Forelimb muscle (tissue), 1 donor: ENCODE measurements at regions not wholly inside any gene's neighbourhood (a gene's known extent, or its start where the extent isn't known, plus 50 kb on each side); places are given as distances from the start of the nearest gene placed in this dataset.

ENCODE experiments used
- DNase-seq: peaks from one replicate; pipeline ENCODE4 v3.0.0-alpha.2; 2013; ENCODE audit warnings: low read depth

- DNase-seq = no peak
Measured at GRCh38 chr5:143498821-143499220, 95.3 kb upstream of the NR3C1 start.

- no peak for DNase-seq
Measured at GRCh38 chr5:143497749-143498148, 94.3 kb upstream of the NR3C1 start.

DNA sequence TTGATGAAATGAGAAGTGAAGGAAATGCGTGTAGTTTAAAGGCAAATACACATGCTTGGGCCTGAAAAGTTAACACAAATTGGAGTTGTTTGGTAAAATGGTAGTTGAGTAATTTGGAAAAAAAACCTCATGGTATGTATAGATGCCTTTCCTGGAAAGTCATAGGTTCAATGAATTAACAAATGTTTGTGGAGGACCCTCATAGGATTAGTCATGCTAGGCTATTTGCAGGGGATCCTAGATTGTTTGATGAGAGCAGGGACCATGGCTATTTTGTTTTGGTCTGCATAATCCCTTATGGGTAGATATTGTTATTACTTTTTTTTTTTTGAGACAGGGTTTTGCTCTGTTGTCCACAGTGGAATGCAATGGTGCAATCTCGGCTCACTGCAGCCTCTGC, 93.5 kb upstream of the NR3C1 start:
- DNase-seq = no peak

GRCh38 chr5:143495821-143496275, 92.4 kb upstream of the NR3C1 start:
- peak; percentile 67 for DNase-seq

DNA sequence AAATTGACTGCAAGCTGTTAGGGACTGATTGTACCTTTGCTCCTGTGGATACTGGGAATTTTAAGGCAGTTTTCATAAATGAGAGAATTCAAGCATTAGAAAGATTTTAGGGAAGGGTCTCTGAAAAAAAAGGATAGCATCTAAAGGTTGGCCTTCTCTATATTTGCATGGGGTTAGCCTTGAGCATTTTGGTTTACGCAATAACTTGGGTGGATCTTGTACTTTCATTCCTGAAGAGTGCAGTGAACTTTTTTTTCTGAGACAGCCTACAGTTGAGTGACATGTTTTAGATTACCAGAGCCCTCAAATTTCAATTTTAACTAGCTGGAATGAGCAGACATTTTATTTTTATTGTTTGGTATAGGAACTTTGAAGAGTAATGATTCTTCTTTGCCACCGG, 91.6 kb upstream of the NR3C1 start:
- DNase-seq = no peak

DNA sequence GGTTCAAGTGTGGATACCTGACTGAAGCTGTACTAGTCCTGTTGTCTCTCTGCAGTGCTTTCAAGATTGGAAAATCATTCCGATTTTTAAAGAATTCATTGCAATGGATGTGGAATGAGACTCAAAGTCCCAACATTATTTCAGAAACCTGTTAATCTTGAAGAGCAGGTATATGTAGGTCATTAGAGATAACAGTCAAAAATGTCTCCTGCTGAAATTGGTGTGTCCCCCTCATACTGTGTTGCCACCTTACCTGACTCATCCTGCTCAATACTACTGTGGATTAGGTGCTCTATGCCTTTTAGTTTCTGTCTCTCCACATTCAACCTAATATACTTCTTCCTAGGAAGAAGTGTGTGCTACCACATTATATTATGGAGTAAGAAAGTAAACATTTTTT, 91.1 kb upstream of the NR3C1 start:
- DNase-seq = no peak

- no peak for DNase-seq
Measured at GRCh38 chr5:143494162-143494561, 90.7 kb upstream of the NR3C1 start.

DNA sequence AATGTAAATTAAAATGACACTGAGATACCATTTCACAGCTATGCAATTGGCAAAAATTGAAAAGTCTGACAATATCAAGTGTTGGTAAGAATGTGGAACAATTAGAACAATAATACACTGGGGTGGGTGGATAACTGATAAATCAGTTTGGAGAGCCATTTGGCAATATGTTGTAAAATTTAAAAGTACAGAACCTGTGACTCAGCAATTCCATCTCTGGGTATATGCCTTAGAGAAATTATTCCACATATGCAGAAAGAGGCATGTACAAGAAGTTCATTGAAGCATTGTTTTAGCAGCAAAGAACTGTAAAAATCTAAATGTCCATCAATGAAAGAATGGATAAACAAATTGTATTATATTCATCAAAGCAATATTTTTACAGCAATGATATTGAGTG, 89.3 kb upstream of the NR3C1 start:
- DNase-seq = no peak

DNA sequence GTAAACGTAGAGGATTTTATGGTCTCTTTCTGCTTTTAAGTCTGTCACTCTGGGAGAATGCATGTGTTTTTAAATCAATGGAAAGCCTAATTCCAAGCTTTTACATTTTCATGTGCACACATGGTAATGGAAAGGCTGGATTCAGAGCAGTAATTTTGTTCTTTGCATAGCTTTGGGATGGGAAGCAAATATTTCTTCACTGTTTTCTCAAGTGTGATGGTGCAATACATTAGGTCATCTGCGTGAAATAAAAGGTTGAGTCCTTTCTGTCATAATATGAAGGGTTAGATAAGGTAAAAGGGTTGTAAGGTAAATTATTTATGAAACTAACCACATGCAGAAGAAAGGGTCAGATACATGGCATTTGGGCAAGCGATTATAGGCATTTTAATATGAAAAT, 88.2 kb upstream of the NR3C1 start:
- no peak for DNase-seq

DNA sequence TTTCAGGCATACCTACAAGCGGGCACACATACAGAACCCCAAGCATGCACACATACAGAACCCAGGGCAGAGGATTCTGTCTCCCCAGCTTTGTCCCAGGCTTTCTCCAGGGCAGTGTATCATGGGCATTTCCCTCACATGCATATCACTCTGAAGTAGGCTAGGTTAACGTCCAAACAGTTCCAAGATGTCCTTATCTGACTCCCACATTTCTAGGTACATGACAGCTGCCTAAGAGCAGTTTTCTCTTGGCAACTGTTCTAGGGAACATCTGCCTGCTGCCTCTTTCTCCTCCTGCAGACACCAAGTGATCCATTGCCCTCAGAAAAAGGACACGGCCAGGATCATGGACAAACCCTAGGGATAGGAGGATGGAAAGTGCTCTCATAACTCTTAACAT, 84.9 kb upstream of the NR3C1 start:
- no peak for DNase-seq

DNA sequence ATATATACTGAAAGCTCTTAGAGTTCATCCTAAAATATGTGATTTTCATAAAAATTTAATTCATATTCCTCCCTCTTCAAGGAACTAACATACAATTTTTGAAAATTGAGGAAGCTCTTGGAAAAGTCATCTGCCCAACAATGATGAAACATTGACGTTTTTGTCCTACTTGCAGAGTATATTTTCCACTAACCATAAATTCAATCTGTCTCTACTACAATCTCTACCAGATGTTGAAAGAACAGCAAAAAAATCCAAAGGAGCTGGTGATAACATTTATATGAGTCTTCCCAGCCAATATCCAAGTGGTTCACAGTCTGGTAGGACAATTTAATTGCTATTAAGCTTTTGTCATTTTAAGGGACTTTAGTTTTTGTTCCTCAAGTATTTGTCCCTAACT, 81.1 kb upstream of the NR3C1 start:
- DNase-seq = no peak

DNA sequence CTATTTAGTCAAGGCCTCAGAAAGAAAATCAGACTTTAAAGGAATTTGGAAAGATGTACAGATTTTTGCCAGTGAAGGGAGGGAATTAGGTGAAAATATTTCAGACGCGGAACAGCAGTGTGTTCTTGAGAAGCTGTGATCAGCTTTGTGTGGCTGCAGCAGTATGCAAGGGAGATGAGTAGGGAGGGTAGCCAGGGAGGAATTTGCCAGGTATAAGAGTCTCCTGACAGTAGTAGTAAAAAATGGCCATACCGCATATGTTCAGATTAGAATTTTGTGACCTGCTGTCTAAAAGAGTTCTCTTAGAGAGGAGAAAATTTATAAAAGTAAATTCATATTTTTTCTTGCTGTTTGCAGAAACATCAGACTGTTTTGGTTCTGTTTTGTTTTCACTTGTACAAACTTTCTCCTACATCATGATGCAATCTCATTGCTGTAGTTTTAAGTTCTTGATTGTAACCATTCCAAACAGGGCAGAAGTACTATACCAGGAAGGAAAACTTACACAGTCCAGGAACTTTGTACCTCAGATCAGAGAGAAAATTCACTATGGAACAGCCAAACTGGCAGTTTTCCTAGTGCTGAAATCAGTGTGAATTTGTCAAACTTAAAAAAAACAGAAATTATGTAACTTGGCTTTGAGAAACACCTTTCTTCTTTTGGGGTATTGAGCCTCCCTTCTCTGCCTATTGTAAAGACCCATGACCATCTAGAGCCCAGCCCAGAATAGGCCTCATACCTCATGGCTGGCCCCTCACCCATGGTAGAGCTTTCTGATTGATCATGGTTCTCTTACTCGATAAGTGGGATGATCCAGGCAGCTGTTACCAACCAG, 78.4 kb upstream of the NR3C1 start:
- peak; percentile 24 for DNase-seq

GRCh38 chr5:143480001-143480400, 76.5 kb upstream of the NR3C1 start:
- no peak for DNase-seq

DNA sequence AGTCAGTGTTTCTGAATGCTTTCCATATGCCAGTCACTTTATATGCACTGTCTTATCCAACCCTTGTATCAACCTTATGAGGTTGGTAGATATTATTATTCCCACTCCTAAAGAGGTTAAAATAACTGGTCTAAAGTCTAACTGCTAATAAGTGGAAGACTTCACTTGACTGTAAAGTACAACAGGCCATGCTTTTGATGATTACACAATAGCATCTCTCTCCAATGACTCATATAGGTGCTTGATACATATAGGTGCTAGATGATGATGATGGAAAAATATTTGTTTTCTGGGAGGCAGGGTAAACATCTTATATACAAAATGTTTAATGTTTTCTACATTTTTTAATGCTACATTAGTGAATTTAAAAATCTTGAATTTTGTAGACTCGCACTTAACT, 75.9 kb upstream of the NR3C1 start:
- no peak for DNase-seq

GRCh38 chr5:143476601-143477211, 73.2 kb upstream of the NR3C1 start:
- DNase-seq = no peak

GRCh38 chr5:143474616-143475015, 71.1 kb upstream of the NR3C1 start:
- DNase-seq = no peak

- no peak for DNase-seq
Measured at GRCh38 chr5:143473481-143473880, 70.0 kb upstream of the NR3C1 start.

GRCh38 chr5:143472576-143472975, 69.1 kb upstream of the NR3C1 start:
- no peak for DNase-seq

GRCh38 chr5:143471666-143472464, 68.4 kb upstream of the NR3C1 start:
- DNase-seq = no peak

DNA sequence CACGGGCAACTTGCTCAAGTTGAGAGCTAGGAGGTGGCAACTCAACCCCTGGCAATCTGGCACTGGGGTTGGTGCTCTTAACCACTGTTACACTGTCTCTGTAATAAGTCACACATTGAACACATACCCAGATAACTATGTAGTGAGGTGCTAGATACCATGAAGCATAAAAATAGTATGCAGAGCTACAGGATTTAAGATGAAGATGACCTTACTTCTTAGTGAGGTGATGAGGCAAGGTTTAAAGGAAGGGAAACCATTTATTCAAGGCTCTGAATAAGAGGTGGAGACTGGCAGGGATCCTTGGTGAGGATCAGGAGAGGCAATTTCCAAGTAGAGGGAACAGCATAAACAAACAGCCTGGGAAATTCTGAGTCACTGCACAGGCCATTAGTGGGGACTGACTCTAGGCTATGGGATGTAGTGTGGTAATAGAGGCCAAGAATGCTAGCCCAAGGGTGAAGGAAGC, 67.6 kb upstream of the NR3C1 start:
- DNase-seq = no peak

GRCh38 chr5:143470120-143470519, 66.6 kb upstream of the NR3C1 start:
- DNase-seq = no peak

DNA sequence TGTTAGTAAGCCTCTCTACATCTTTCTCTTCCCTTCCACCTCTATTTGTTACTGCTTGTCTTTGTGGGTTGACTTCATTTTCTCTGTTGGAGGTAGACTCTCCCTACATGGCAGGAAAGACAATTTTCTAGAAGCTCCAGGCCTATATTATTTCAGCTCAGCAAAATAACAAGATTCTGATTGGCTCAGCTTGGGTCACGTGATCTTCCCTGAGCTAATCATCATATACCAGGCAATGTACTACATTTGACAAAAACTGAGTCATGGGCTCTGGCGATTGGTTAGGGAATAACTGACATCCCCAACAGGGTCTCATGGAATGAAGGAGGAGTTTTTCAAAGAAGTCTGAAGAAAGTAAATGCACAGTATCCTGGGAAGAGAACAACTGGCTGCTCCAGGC, 65.6 kb upstream of the NR3C1 start:
- DNase-seq = no peak

- no peak for DNase-seq
Measured at GRCh38 chr5:143466632-143467031, 63.1 kb upstream of the NR3C1 start.
